GM21360 (cell line): ENCODE measurements at regions not wholly inside any gene's neighbourhood (a gene's known extent, or its start where the extent isn't known, plus 50 kb on each side); places are given as distances from the start of the nearest gene placed in this dataset.
"Not testable (repeated sequence)": the region's sequence is repeated elsewhere in the genome, so short reads cannot be mapped to it uniquely, and the experiment has no call there.

ENCODE experiments used
- ATAC-seq: cut with Tn5 transposase; IDR thresholded peaks from one replicate; pipeline ENCODE4 v1.9.1; 2021; ENCODE audit warnings: mild to moderate bottlenecking, moderate library complexity; ENCODE audit not compliant: unreplicated experiment

- no peak for ATAC-seq
Observed at GRCh38 chr3:177795216-177795615, 597.9 kb upstream of the TBL1XR1 start.

- no peak for ATAC-seq
Observed at GRCh38 chr3:177795859-177796258, 598.6 kb upstream of the TBL1XR1 start.

- not testable (repeated sequence) for ATAC-seq
Observed at GRCh38 chr3:177800147-177800546, 602.9 kb upstream of the TBL1XR1 start.

- ATAC-seq = no peak
Observed at GRCh38 chr3:177800561-177800960, 603.3 kb upstream of the TBL1XR1 start.

- no peak for ATAC-seq
Observed at GRCh38 chr3:177802151-177802900, 605.0 kb upstream of the TBL1XR1 start.

- no peak for ATAC-seq
Observed at GRCh38 chr3:177803500-177803899, 606.2 kb upstream of the TBL1XR1 start.

- no peak for ATAC-seq
Observed at GRCh38 chr3:177804032-177804431, 606.8 kb upstream of the TBL1XR1 start.

GRCh38 chr3:177804646-177805045 is 607.4 kb upstream of the TBL1XR1 start:
- no peak for ATAC-seq

- ATAC-seq = no peak
Observed at GRCh38 chr3:177807150-177807875, 610.0 kb upstream of the TBL1XR1 start.

- not testable (repeated sequence) for ATAC-seq
Observed at GRCh38 chr3:177808928-177809478, 611.7 kb upstream of the TBL1XR1 start.

- no peak for ATAC-seq
Observed at GRCh38 chr3:177810162-177810623, 612.9 kb upstream of the TBL1XR1 start.

- ATAC-seq = peak; percentile 74
Observed at GRCh38 chr3:177811112-177811511, 613.8 kb upstream of the TBL1XR1 start.

GRCh38 chr3:177811835-177812234 is 614.6 kb upstream of the TBL1XR1 start:
- ATAC-seq = no peak

- ATAC-seq = no peak
Observed at GRCh38 chr3:177812492-177812891, 615.2 kb upstream of the TBL1XR1 start.

GRCh38 chr3:177813322-177813721 is 616.0 kb upstream of the TBL1XR1 start:
- no peak for ATAC-seq

- ATAC-seq = no peak
Observed at GRCh38 chr3:177816667-177817208, 619.5 kb upstream of the TBL1XR1 start.

- no peak for ATAC-seq
Observed at GRCh38 chr3:177817751-177818150, 620.5 kb upstream of the TBL1XR1 start.

- ATAC-seq = no peak
Observed at GRCh38 chr3:177818712-177819240, 621.5 kb upstream of the TBL1XR1 start.

GRCh38 chr3:177820683-177821316 is 623.5 kb upstream of the TBL1XR1 start:
- ATAC-seq = peak; percentile 96

- no peak for ATAC-seq
Observed at GRCh38 chr3:177822681-177823096, 625.4 kb upstream of the TBL1XR1 start.

- ATAC-seq = no peak
Observed at GRCh38 chr3:177823701-177824189, 626.5 kb upstream of the TBL1XR1 start.
